Superior temporal gyrus (tissue), 1 donor: ENCODE measurements at regions not wholly inside any gene's neighbourhood (a gene's known extent, or its start where the extent isn't known, plus 50 kb on each side); places are given as distances from the start of the nearest gene placed in this dataset.
"Not testable (repeated sequence)": the region's sequence is repeated elsewhere in the genome, so short reads cannot be mapped to it uniquely, and the experiment has no call there.

ENCODE experiments used
- DNase-seq: peaks from one replicate; pipeline ENCODE4 v3.0.0-alpha.2; 2016; ENCODE audit errors: extremely low spot score

DNA sequence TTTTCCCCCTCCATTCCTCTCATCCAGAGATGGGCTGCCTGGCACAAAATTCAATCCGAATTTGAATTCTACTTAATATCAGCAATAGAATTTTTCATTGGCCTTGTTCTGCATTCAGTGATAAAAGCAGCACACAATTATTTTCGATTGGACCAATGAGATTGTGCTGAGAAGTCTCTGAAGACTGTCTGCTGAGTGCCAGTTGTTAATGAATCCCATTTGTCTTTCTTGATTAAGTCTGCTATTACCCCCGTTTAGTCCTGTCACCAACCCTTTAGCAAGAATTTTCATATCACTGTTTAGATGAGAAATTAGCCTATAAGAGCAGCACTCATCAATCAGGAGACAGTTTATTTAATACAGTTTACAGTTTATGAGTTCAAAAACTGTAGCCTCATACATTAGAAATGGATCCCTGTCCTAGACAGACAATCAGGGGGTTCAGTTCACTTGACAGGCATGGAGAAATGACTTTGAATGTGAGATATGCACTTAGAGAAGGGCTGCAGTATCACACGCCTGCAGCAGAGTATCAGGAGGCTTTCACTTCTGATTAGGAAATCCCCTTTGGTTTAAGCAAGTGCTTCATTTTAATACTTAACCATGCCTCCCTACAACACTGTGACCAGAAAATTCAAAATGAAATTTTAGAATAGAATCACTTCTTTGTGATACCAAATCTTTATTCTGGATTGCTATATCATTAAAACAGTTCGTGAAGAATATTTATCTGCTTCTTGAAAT, 304.7 kb upstream of the PTBP2 start:
- DNase-seq = no peak

- DNase-seq = no peak
Observed at GRCh38 chr1:96418969-96419368, 302.6 kb upstream of the PTBP2 start.

DNA sequence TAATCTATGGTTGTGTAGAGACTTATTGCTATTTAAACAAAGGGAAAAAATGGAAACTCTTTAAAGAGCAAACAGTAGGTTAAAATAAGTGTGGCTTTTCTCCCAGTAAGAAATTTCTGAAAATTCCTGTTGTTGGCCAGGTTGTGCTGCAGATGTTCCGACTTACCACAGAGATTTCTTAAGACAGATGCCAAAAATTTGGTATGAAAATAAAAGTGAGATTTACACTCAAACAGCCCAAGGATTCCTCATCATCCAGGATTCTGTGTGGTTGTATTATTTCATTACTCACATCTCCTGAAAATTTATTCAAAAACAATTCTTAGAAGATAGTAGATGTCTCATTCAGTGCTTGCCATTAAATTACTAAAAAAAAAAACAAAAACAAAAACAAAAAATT, 296.7 kb upstream of the PTBP2 start:
- no peak for DNase-seq

DNA sequence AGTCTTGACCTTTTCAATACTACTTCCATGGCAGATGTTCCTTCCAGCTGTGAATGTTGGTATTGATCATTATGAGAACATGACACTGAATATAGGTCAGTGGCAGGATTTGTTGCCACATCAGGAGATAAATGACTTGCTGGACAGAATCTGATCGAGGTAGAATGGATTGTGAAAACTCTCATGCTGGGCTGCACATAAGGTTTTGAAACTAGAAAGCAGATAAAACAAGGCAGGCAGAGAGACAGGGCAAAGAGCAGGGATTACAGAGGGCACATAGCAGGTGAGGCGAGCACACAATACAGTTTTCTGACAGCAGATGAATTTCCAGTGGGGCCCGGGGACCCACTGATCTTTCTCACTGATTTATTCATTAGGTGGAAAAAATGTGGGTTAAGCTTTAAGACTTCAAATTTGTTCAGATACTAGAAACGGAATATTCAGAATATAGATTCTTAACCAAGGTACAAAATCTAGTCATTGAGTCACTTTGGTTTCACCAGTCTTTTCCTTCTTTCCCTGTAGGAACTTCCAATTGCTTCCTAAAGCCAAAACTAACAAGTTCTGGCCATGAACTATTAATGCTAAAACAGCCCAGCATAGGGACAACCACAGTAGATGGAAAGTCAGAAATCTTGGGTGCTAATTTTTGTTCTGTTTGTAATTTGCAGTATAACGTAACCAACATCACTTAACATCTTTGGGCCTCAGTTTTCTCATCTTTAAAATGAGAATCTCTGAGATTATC, 296.0 kb upstream of the PTBP2 start:
- DNase-seq = no peak

DNA sequence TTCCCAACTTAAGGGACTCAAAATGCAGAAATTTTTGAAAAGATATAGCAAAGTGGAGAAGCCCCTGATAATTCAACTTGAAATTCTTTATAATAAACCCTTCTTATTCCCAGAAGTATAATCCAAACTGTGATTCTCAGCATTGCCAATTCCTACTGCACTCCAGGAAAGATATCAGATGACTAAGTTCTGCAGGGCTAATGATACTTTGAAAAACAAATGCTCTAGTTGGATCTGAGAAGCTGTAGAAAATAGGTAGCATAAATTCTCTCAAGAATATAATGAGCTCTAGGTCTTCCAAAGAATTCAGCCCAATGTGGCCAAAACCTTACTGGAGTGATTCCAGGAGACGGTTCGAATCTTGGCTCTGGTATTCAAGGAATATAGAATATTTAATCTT, 294.0 kb upstream of the PTBP2 start:
- DNase-seq = no peak

DNA sequence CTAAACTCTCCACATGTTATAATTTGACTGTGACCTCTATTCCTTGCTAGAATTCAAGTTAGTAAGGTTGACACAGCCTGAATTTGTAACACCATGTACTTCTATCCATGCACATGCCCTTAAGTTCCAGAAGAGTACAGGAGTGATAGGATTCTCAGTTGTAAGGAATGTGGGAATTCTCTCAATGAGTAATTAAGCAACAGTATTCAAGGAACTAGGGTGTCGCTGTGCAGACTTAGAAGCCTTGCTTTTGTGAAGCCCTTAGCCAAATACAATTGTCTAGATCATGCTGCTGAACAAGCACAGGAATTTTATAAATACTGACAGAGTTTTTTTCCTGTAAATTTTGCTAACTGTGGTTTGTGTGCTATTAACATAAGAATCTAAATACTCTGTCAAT, 276.3 kb upstream of the PTBP2 start:
- DNase-seq = no peak

DNA sequence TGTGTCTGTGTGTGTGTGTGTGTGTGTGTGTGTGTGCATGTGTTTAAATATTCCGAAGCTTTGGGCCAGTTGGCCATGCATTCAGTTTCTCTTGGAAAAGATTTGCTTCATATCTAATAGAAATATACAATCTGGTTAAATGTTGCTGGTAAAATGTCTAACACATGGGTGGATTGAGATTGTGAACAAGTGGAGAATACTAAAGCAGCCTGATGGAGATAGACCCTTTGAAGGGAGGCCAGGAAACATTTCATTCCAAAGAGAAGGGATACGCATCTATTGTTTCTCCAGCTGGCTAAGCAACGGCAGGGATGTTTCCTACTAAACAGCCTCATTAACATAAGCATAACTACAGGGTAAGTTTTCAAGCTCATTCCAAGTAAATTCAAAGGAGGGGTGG, 257.5 kb upstream of the PTBP2 start:
- no peak for DNase-seq

DNA sequence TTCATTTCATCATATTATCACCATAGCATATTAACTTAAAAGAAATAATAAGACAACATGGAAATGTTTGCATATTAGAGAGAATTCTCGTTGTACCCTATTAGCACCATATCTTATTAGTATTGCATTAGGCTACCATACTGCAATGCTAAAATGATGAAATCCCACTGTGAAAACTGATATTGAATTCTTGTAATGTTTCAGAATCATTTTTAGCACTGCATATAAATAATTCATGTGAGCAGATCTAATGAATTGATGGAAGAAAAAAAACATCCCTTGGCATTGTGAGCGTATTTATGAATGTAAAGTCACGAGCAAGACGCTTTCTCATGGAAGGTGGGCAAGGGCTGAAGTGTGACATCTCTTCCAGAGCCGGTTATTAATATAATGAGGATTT, 257.1 kb upstream of the PTBP2 start:
- DNase-seq = no peak

DNA sequence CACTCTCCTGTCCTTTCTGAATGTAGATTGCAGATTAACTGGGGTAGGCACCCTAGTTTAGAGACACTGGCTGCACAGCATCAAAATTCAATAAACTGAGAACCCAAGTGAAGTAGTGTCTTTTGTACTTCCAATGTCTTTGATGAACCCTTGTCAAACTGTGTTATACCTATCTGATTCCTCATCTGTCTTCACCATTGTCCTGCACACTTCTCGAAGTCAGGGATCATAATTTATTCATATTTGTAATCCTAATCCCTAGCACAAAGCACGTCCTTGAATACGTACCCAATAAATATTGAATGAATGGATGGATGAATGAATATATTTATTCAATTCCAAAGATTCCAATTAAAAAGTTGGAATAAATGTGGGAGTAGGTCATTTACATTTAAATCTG, 256.6 kb upstream of the PTBP2 start:
- DNase-seq = no peak

DNA sequence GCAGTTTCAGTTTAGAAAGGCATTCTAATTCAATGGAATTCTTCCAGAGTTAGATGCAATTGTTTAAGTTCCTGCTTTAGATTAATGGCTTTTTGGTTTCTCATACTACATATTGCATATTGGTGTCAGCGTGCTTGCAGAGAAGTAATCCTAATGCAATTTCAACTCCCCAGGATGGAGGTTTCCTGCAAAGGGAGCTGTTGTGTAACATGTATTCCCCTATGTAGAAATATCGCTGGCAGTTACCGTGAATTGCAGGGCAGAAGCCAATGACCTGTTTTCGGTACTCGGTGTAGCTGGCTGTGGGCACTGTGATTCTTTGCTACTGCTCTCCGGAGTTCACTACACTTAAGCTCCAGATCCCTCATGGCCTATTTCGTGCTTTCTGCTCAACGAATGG, 256.1 kb upstream of the PTBP2 start:
- DNase-seq = no peak

DNA sequence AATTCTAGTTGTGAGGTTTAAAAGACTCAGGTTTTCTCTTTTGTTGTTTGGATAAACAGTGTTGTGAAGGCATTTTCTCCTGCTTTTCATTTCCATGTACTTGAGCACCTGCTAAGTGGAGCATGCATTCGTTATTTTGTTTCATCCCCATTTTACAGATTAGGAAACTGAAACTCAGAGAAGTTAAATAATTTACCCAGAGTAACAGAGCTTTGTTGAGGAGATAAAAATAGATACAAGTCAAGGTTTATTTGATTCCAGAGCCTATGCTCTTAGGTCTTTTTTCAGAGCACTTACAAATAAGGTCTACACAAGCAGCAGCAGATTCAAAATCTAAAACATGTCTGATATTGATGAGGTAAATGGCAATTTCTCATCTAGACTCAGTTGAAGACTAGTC, 254.7 kb upstream of the PTBP2 start:
- DNase-seq = no peak

GRCh38 chr1:96469726-96470125, 251.9 kb upstream of the PTBP2 start:
- not testable (repeated sequence) for DNase-seq

GRCh38 chr1:96472471-96472870, 249.1 kb upstream of the PTBP2 start:
- DNase-seq = no peak

DNA sequence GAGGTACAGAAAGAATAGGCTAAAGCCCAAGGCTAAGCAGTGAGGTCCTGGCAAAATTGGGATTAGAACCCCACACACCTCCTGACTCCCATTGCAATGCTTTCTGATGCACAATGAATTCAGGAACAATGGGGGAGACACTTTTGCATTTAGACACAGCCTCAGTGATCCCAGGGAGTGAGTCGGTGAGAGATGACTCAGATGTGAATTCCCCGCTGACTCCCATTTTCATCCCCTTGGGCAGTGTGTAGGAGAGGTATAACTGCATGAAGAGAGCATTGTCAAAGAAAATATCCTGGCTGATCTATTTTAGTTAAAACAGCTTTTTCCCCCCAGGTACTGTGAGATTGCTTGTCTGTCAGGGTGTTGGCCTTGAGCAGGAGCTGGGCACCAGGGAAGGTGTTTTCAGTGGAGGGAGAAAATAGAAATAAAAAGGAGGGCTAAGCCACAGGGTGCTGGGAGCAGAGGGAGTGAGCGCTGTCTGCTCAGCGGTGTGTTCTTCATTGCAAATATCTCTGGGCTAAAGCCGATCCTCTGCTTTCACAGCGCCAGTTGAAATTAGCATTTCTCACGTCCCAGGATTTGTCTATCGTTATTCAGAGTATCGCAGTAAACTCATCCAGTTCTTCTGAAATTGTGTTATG, 247.7 kb upstream of the PTBP2 start:
- DNase-seq = no peak

- DNase-seq = no peak
Observed at GRCh38 chr1:96474985-96475743, 246.4 kb upstream of the PTBP2 start.

- no peak for DNase-seq
Observed at GRCh38 chr1:96475903-96476302, 245.7 kb upstream of the PTBP2 start.

GRCh38 chr1:96478228-96478627, 243.4 kb upstream of the PTBP2 start:
- DNase-seq = no peak

GRCh38 chr1:96481409-96481808, 240.2 kb upstream of the PTBP2 start:
- no peak for DNase-seq

GRCh38 chr1:96482616-96483015, 239.0 kb upstream of the PTBP2 start:
- peak; percentile 47 for DNase-seq

DNA sequence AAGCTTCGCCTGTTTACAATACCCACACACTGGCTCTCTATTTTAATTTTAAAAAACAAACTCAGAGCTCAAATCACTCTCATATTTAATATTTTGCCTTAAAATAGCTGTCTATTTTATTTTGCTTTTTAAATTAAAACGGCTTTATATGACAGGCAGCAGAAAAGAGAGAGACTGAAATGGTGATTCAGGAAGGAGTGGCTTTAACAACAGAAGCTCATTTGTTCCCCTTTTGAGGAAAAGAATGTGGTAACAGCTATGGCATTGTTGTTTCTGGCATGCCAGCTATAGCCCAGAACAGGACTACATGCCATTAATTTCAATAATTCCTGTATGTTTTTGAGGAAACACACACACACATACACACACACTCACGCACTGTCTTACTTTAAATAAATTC, 234.2 kb upstream of the PTBP2 start:
- DNase-seq = peak; percentile 90

DNA sequence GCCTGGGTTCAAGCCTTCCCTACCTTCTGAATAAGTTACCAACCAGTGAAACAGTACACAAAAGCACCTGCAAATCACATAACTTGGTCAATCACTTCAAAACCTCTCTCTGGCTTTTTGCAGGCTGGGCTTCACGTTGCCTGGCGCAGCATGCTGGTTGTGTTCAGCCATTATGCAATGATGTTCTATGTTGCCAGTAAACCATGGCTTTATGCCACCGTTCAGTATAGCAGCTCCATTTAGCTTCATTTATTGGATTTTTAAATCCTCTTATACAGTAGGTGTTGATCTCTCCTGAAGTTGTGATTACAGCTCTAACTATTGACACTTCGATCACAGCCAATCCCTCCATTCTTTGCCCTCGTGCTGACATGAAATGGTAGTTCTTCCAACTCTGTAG, 233.6 kb upstream of the PTBP2 start:
- peak; percentile 72 for DNase-seq

DNA sequence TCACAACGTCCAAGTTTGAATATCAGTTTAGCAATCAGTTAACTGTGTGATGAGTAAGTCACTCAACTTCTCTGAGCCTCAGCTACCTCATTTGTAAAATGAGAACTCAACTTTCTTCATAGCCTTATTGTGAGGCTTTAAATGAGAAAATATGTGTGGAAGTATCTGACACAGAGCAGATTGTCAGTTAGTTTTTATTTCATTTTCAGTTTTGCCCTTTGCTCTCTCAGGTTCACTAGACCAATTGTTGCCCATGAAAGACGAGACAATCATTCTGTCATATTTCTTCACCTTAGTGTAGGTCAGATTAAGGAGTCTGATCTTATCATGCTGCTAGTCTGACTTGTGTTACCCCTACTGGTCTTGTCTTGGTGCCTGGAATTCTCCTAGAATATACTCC, 232.8 kb upstream of the PTBP2 start:
- no peak for DNase-seq
